ENCODE measurements at regions not wholly inside any gene's neighbourhood (a gene's known extent, or its start where the extent isn't known, plus 50 kb on each side); places are given as distances from the start of the nearest gene placed in this dataset.

DNA sequence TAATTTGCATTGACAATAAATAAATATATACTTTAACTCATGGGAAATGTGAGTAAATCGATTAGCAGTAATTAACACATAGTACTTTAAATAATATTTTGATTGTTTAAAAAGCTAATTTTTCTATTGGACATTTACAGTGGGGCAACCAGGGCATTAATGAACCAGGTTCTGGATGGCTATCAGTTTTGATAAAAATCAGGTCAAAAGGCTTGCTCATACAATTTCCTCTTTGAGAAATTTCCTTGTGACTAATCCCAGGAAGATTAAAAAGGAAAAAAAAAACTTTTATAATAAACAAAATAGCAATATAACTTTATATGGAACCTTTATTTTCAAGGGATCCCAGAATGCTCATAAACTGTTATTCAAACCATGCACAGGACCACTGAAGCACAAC, 497.2 kb upstream of the ZEB2 start:
- H3K9me3 ChIP-seq (ENCODE audit: low read depth, low read length), result no peaks in the 10 kb centered on the region
- H3K27me3 ChIP-seq (ENCODE audit: insufficient read depth, low read length), result no peaks in the 10 kb centered on the region
- H3K4me3 ChIP-seq (ENCODE audit: low read length), result no peak overlapping the region
- no peaks in the 10 kb centered on the region for H3K4me1 ChIP-seq (ENCODE audit: insufficient read depth, low read length)

DNA sequence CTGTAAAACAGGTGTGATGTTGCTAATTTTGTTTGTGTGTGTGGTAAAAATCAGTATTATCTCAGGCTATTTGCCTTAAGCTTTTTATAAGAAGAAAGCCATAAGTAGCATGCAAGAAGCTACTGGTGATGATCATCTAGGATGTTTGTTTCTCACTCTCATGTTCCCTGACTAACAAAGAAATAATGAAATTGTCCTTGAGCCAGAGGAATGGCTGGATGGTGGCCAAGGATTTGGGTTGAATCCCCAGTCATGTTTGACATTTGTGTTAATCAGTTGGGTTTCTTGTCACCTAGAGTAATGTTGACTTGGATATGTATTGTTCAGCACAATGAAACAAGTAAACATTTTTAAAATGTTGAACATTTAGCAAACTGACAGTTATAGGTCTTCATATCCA, 496.8 kb upstream of the ZEB2 start:
- Histone ChIP-seq H3K9me3 (ENCODE audit: low read depth, low read length) (no peaks in the 10 kb centered on the region), H3K27me3 (ENCODE audit: insufficient read depth, low read length) (no peaks in the 10 kb centered on the region), H3K4me3 (ENCODE audit: low read length) (no peak overlapping the region), H3K4me1 (ENCODE audit: insufficient read depth, low read length) (no peaks in the 10 kb centered on the region)

DNA sequence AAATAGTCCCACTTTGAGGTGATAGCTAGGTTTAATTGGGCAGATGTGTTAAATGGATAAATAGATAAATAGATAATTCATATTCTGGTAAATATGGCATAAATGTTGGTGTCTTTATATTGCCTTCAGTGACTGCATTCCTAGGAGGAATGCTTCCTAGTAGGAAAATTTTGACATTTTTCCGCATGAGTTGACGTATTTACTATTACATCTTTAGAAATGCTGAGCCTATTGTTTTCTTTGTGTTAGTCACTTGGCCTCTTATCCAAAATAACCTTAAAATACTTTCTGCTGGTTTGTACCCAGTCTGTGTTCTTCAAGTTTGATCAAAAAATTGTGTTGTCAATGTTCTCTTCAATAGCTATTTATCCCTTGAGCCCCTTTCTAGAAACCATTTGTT, 495.6 kb upstream of the ZEB2 start:
- H3K4me1 ChIP-seq (ENCODE audit: insufficient read depth, low read length), result no peaks in the 10 kb centered on the region
- H3K27me3 ChIP-seq (ENCODE audit: insufficient read depth, low read length), result no peaks in the 10 kb centered on the region
- no peak overlapping the region for H3K4me3 ChIP-seq (ENCODE audit: low read length)
- no peaks in the 10 kb centered on the region for H3K9me3 ChIP-seq (ENCODE audit: low read depth, low read length)

DNA sequence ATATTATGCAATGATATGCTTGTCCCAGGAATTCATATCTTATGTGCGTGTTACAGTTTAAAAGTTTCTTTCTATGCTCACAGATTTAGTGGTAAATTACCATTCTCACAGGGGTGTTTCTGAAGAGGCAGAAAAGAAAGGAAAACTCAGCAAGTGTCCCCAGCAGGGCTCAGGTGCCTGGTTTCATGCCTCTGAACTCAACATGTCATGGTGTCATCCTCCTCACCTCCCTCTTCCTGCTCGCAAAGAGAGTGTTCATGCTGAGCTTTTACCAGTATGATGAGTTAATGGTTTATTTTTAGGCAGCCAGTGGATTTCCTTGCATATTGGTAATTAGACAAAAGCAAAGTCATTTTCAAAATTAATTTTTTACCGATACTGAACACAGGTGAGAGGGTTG, 492.9 kb upstream of the ZEB2 start:
- no peaks in the 10 kb centered on the region for H3K9me3 ChIP-seq (ENCODE audit: low read depth, low read length)
- H3K27me3 ChIP-seq (ENCODE audit: insufficient read depth, low read length), result no peaks in the 10 kb centered on the region
- no peak overlapping the region for H3K4me3 ChIP-seq (ENCODE audit: low read length)
- H3K4me1 ChIP-seq (ENCODE audit: insufficient read depth, low read length), result no peaks in the 10 kb centered on the region

DNA sequence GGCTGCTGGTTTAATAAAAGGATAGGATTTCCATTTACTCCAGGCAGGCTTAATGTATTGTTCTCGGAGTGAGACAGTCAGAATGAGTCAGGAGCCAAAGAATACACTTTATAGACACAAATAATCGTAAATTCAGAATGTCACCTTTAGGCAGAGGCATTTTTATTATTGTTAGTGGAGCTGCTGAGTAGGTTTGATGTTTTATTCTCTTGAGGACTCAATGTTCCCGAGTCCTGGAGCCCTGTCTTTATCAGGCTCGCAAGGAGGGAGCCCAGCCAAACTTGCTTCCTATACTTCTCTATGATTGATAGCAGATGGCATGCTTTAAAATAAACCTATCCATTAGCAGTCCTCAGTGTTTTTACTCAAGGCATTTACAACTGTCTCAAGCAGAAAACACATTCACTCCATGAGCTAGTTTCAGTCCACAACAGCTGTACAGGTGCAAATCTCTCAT, 492.3 kb upstream of the ZEB2 start:
- Histone ChIP-seq H3K9me3 (ENCODE audit: low read depth, low read length) (no peaks in the 10 kb centered on the region), H3K27me3 (ENCODE audit: insufficient read depth, low read length) (no peaks in the 10 kb centered on the region), H3K4me1 (ENCODE audit: insufficient read depth, low read length) (no peaks in the 10 kb centered on the region), H3K4me3 (ENCODE audit: low read length) (no peak overlapping the region)

DNA sequence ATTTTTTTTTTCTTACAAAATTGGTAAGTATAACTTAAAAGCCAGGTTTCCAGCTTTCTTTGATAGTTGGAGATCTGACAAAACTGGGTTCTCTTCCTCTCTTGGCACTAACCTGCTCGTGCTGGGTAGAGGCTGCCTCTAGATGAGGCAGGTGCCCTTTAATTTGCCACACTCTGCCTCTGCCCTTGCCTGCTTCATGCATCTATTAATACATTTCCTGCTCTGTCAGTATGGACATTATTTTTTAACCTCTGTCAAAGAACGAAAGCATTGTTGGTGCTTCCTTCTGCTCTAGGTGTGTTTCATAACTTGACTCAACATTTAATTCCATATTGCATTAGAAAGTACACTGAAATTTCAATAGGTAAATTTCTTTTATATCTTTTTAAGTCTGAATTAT, 490.7 kb upstream of the ZEB2 start:
- Histone ChIP-seq H3K9me3 (ENCODE audit: low read depth, low read length) (no peaks in the 10 kb centered on the region), H3K27me3 (ENCODE audit: insufficient read depth, low read length) (no peaks in the 10 kb centered on the region), H3K4me1 (ENCODE audit: insufficient read depth, low read length) (no peaks in the 10 kb centered on the region), H3K4me3 (ENCODE audit: low read length) (no peak overlapping the region)

DNA sequence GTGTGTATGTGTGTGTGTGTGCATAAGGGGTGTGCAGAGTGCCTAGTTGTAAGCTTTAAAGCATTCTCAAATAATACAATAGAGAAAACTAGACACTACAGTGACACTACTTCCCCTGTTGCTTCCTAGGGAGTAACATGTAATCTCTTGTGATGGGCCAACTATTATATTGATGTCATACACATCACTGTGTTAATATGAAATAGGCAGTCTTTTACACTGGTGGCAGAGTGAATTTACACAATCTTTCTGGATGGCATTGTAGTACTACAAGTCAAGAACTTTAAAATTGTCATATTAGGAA, 488.0 kb upstream of the ZEB2 start:
- H3K4me1 ChIP-seq (ENCODE audit: insufficient read depth, low read length), result no peaks in the 10 kb centered on the region
- no peaks in the 10 kb centered on the region for H3K27me3 ChIP-seq (ENCODE audit: insufficient read depth, low read length)
- no peaks in the 10 kb centered on the region for H3K9me3 ChIP-seq (ENCODE audit: low read depth, low read length)
- no peak overlapping the region for H3K4me3 ChIP-seq (ENCODE audit: low read length)

DNA sequence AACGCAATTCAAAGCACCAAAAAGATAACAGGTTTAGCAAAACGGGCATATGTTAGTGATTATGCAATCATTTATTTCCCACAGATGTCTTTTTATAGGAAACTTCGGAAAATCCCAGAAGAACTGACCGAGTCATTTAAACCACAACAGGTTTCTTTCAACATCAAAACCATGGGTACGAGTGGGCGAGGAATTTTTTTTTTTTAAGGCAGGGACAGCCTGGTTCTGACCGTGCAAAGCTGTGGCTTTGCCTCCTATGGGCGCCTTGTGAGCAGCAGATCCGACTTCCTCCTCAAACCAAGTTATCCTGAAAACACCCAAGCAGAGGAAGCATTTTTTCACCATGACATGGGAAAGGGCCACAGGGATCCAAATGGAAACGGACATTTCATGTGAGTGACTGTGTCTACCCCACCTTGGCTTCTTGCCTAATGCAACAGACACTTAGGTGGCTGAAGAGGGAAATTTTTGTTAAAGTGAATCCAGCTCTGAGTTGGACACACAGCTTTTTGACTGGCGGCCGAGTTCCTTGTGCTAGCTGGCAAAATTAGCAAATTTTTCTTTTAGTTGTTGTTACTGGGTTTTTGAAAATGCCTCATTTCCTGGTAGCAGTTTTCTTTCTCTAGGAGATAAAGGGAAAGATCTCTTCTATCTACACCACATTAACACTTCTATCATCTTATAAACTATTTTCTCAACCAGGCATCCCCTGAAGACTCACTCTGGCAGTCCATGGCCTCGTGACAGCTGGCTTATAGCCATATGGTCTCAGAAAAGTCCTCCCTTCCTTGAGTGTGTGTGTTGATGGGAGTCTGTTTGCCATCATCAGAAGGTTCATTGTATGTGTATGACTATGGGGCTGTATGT, 487.4 kb upstream of the ZEB2 start:
- Histone ChIP-seq H3K4me3 (ENCODE audit: low read length) (no peak overlapping the region), H3K9me3 (ENCODE audit: low read depth, low read length) (no peaks in the 10 kb centered on the region), H3K4me1 (ENCODE audit: insufficient read depth, low read length) (no peaks in the 10 kb centered on the region), H3K27me3 (ENCODE audit: insufficient read depth, low read length) (no peaks in the 10 kb centered on the region)

DNA sequence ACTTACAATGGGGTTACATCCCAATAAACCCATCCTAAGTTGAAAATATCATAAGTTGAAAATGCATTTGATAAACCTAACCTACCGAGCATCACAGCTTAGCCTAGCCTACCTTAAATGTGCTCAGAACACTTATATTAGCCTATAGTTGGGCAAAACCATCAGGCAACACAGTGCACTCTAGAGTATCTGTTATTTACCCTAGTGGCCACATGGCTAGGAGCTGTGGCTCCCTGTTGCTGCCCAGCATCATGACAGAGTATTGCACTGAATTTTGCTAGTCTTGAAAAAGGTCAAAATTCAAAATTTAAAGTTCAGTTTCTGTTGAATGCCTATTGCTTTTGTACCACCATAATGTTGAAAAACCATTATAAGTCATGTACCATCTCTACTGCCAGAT, 482.7 kb upstream of the ZEB2 start:
- no peak overlapping the region for H3K4me3 ChIP-seq (ENCODE audit: low read length)
- no peaks in the 10 kb centered on the region for H3K9me3 ChIP-seq (ENCODE audit: low read depth, low read length)

DNA sequence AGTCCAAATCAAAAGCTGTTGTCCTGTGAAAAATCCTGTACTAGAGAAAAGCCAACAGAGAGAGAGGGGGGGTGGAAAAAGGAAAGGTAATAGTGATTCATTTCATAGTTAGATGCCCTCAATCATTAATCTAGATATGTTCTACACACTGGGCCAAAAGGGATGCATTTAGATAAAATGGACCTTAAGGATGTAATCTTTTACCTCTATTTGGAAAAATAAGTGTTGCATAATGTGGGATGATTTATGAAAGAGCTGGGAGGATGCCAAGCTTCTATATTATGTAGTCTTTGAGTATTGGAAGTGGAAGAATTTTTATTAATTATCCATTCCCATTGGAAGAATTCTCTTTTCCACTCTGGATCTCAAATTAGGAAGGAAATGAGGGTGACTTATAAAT, 480.5 kb upstream of the ZEB2 start:
- no peaks in the 10 kb centered on the region for H3K9me3 ChIP-seq (ENCODE audit: low read depth, low read length)
- no peak overlapping the region for H3K4me3 ChIP-seq (ENCODE audit: low read length)
- no peaks in the 10 kb centered on the region for H3K4me1 ChIP-seq (ENCODE audit: insufficient read depth, low read length)
- H3K27me3 ChIP-seq (ENCODE audit: insufficient read depth, low read length), result no peaks in the 10 kb centered on the region

More for the DNA sequence above, 482.7 kb upstream of the ZEB2 start:
- Histone ChIP-seq H3K4me1 (ENCODE audit: insufficient read depth, low read length) (no peaks in the 10 kb centered on the region), H3K27me3 (ENCODE audit: insufficient read depth, low read length) (no peaks in the 10 kb centered on the region)

DNA sequence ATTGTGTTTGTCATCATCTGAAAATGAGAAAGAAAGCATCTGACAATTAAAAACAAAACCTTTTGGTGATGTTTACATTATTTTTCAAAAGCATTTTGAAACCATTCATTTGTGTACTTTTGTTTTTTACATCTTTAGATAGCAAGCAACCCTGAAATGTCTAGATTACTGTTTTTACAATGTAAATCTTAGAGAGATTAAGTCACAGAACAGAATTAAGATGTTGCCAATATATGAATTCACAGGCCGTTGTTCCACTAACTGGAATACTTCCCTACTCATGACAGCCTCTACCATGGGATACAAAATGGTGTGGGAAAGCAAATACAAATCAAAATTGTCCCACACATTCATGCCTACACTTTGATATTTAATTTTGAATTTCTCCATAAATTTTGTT, 480.0 kb upstream of the ZEB2 start:
- Histone ChIP-seq H3K4me1 (ENCODE audit: insufficient read depth, low read length) (no peaks in the 10 kb centered on the region), H3K9me3 (ENCODE audit: low read depth, low read length) (no peaks in the 10 kb centered on the region), H3K27me3 (ENCODE audit: insufficient read depth, low read length) (no peaks in the 10 kb centered on the region), H3K4me3 (ENCODE audit: low read length) (no peak overlapping the region)

DNA sequence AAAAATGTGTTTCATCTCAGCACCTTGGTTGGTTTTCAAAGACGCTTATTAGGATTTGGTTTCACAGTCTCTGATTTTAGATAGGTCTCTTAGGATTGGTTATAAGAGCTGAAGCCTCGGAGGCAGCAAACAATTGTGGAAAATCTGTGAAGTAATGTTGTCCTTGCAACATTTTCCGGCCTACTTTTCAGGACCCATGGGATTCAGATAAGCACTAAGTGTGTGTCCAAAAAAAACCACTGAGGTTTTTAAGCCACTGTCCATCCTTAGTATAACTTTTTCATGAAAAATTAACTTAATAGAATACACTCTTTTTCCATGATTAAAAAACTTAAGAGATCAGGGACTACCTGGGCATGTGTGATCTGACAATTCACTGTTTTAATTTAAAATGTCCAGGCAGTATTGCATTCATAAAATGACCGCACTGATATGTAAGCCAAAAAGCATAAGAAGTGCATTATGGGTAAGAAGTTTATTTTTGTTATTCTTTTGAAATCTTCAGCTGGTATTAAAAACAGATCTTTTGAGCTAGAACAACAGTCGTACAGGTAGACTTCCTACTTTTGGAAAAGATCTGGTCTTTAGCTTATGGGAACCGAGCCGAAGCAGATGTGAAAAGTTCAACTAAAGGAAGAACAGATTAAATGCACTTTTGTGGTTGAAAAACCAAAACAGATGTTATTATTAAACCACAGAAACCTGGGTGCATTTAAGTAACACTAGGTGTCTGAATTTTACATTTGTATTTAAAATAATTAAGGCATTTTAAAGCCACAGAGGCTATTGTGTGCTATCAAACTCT, 479.4 kb upstream of the ZEB2 start:
- no peaks in the 10 kb centered on the region for H3K9me3 ChIP-seq (ENCODE audit: low read depth, low read length)
- no peaks in the 10 kb centered on the region for H3K4me1 ChIP-seq (ENCODE audit: insufficient read depth, low read length)

DNA sequence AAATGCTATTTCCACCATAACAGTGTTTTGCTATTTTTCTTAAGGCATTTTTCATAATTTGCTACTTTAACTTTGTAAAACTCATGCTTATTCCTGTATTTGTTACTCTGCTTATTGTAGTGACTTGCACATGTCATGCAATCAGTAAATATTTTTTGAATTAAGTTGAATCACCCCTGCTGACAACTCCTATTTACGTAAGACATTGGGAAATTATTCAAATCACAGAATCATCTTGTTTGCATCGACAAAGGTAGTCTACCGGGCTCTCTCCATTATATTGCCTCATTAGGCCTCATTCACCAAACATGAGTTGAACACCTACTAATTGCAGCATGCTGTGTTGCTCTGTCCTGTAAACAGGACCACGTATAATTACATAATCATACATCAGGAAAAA, 478.5 kb upstream of the ZEB2 start:
- Histone ChIP-seq H3K9me3 (ENCODE audit: low read depth, low read length) (no peaks in the 10 kb centered on the region), H3K27me3 (ENCODE audit: insufficient read depth, low read length) (no peaks in the 10 kb centered on the region), H3K4me1 (ENCODE audit: insufficient read depth, low read length) (no peaks in the 10 kb centered on the region), H3K4me3 (ENCODE audit: low read length) (no peak overlapping the region)

More for the DNA sequence above, 479.4 kb upstream of the ZEB2 start:
- H3K27me3 ChIP-seq (ENCODE audit: insufficient read depth, low read length), result no peaks in the 10 kb centered on the region
- H3K4me3 ChIP-seq (ENCODE audit: low read length), result no peak overlapping the region

DNA sequence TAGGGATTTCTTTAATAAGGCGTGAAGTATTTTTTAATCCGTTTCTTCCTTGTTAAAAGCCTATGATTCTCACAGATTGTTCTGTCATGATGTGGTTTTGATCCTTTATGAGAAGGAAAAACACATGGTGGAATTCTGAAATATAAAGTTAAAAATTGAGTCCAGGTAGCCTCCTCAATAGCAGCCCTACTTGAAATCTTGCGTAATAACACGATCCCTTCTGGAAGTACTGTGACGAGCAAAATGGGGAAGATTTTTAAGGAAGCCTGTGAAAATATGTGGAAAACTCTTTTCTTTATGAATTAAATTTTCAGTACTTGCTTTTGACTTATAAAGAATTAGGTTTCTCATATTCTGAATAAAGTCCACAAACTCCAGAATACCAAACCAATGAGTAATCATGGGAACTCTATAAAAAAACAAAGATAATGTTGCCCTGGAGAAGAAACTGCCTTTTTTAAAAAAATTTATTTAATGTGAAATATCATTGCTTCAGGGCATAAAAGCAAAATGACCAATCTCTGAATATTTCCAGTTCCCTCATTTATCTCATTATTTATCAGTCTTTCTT, 476.4 kb upstream of the ZEB2 start:
- H3K4me1 ChIP-seq (ENCODE audit: insufficient read depth, low read length), result no peaks in the 10 kb centered on the region
- H3K4me3 ChIP-seq (ENCODE audit: low read length), result no peak overlapping the region
- no peaks in the 10 kb centered on the region for H3K27me3 ChIP-seq (ENCODE audit: insufficient read depth, low read length)

DNA sequence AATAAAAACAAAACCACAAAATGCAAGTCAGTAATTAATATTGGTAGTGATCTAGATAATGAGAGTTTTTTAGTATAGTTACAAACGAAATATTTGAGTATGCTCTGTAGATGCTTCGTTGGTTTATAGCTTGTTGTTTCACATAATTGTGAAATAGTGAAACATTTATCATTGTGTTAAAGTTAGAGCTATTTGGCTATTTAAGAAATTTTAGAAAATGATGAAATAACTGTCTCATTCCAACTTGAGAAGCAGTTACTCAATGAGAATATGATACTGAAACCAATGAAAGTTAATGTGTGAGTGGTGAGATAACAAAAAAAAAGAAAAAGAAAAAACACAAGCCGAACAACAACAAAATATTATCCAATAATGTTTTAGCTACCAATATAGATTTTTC, 475.6 kb upstream of the ZEB2 start:
- no peaks in the 10 kb centered on the region for H3K4me1 ChIP-seq (ENCODE audit: insufficient read depth, low read length)
- H3K4me3 ChIP-seq (ENCODE audit: low read length), result no peak overlapping the region
- no peaks in the 10 kb centered on the region for H3K9me3 ChIP-seq (ENCODE audit: low read depth, low read length)
- no peaks in the 10 kb centered on the region for H3K27me3 ChIP-seq (ENCODE audit: insufficient read depth, low read length)

More for the DNA sequence above, 476.4 kb upstream of the ZEB2 start:
- H3K9me3 ChIP-seq (ENCODE audit: low read depth, low read length), result no peaks in the 10 kb centered on the region

Data from mononuclear cell (primary cell).